GM10248 (cell line): ENCODE measurements at regions not wholly inside any gene's neighbourhood (a gene's known extent, or its start where the extent isn't known, plus 50 kb on each side); places are given as distances from the start of the nearest gene placed in this dataset.

ENCODE experiments used
- CTCF ChIA-PET: fragments of 300-600 bp; sonication (Branson Sonifier 250); formaldehyde crosslinking; extraction: SDS; loops from one replicate; lab custom pipeline; 2021; ENCODE audit warnings: antibody characterized with exemption; lab: Yijun Ruan, JAX
- POLR2A ChIA-PET: fragments of 350-650 bp; sonication (Branson Sonifier 250); formaldehyde crosslinking; extraction: SDS; loops from one replicate; lab custom pipeline; 2020; ENCODE audit warnings: antibody characterized with exemption; lab: Yijun Ruan, JAX
- DNase-seq: peaks from one replicate; pipeline ENCODE4 v3.0.0; 2012; ENCODE audit errors: extremely low spot score
- TF ChIP-seq, protein P1 (sequence below): IDR thresholded peaks from 2 replicates; pipeline ENCODE4 v1.5.1; 2012; ENCODE audit warnings: mild to moderate bottlenecking, low read depth; ENCODE audit errors: extremely low read depth, missing control alignments, control extremely low read depth

DNA sequence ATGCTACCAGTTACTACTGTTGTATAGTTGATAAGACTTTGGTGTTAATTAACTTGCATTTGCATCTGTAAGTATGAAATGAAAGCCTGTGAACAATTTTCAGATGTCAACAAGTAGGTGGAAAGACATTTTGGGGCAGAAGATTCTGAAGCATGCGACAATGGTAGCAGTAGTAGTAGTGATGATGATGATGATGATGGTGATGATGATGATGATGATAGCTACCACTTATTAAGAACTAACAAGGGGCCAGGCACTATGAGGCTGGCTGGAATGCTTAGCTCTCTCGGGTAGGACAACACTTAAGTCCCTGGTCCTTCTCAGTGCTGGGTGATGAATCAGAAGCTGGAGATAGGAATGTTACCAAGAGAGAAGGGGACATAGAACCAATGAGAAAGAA is 333.4 kb upstream of the IL12A start:
- POLR2A ChIA-PET = no interaction called here
- TF ChIP-seq, protein P1, sequence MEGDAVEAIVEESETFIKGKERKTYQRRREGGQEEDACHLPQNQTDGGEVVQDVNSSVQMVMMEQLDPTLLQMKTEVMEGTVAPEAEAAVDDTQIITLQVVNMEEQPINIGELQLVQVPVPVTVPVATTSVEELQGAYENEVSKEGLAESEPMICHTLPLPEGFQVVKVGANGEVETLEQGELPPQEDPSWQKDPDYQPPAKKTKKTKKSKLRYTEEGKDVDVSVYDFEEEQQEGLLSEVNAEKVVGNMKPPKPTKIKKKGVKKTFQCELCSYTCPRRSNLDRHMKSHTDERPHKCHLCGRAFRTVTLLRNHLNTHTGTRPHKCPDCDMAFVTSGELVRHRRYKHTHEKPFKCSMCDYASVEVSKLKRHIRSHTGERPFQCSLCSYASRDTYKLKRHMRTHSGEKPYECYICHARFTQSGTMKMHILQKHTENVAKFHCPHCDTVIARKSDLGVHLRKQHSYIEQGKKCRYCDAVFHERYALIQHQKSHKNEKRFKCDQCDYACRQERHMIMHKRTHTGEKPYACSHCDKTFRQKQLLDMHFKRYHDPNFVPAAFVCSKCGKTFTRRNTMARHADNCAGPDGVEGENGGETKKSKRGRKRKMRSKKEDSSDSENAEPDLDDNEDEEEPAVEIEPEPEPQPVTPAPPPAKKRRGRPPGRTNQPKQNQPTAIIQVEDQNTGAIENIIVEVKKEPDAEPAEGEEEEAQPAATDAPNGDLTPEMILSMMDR = no peak
- DNase-seq = no peak
- CTCF ChIA-PET = no interaction called here

DNA sequence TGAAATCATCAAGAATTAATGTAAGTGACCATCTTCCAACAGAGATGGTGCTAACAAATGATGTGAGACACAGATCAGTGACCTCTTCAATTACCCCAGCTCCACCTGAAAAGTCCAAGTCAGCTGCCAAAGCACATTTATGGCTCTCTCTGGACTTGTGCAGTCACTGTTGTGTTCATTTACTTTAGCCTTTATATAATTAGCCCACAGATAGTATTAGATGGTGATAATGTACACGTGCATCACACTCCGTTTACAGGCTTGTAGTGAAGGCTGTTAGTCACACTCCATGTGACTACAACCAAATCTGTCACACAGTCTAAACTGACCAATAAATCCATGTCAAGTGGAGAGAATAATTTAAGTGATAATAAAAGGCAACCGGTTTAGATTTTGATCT is 331.5 kb upstream of the IL12A start:
- no peak for DNase-seq
- POLR2A ChIA-PET = no interaction called here
- TF ChIP-seq, protein P1 = no peak
- CTCF ChIA-PET = no interaction called here

DNA sequence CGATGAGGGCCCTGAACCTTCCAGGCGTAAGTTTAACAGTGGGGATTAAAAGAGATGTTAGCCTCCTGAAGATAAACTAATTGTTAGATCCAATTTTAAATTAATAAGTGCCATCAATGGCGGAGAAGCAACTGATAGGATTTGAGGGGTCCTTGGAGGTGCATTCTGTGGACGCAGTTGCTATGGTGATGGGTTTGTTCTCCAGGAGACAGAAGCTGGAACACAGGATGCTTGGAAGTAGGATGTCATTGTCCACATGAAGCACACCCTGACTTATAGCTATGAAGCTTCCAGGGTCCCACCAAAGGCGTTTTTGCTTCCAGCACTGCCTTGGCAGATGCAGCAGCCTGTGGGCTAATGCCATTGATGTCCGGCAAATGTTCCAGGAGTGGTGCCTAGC is 331.0 kb upstream of the IL12A start:
- DNase-seq = no peak
- TF ChIP-seq, protein P1 = no peak
- ChIA-PET POLR2A (no interaction called here), CTCF (no interaction called here)

DNA sequence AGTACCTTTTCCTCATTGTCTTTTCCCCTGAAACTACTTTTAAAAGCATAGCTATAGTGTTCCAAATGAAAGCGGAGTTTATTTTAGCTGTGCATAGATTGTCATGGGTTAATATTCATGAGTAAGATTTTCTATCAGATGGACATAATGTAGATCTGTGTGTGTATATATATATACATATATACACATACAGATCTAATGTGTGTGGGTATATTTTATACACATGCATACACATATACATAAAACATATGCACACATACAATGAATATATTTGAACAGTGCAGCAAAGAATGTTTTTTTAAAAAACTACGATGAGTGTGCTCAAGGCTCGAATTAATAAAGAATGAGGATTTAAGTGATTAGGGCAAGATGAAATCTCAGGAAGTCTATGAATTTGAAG is 328.3 kb upstream of the IL12A start:
- no peak for DNase-seq
- ChIA-PET CTCF (interaction anchor here (1.4 kb wide), 1 partner anchor 13 kb away, joined by 6 read pairs; no protein-coding TSS in a partner anchor), POLR2A (no interaction called here)
- TF ChIP-seq, protein P1 = no peak

DNA sequence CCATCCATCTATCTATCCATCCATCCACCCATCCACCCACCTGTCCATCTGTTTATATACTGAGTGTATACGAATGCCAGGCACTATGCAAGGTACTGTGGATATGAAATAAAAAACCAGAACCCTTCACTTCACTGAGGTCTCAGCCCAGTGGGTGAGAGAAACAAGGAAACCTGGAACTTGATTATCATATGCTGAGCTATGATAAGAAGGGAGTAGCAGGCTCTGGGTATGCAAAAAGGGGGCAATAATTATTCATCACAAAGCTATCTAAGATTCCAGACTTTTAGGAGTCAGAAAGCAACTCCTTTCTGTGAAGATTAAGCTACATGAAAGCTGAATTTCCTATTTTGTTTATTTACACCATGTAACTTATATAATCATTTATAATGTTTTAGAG is 327.7 kb upstream of the IL12A start:
- TF ChIP-seq, protein P1 = no peak
- ChIA-PET CTCF (interaction anchor here (1.4 kb wide), 1 partner anchor 12 kb away, joined by 6 read pairs; no protein-coding TSS in a partner anchor), POLR2A (no interaction called here)
- DNase-seq = no peak

DNA sequence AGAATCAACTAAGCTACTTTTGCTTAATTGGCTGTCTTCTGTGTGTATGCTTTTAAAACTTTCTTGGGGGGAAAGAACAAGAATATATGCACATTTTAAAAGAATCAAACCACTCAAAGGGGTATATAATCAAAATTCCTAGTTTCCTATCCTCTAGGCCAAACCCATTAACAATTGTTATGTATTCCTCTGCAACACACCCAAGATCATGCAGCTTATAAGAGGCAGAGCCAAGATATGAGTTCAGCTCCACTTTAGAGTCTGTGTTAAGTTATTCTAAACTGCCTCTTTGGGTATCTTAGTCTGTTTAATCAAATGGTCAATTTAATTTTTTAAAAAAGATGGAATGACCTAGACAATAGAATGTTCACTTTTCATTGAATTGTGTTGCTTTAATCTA is 326.1 kb upstream of the IL12A start:
- CTCF ChIA-PET = no interaction called here
- POLR2A ChIA-PET = no interaction called here
- TF ChIP-seq, protein P1 = no peak
- DNase-seq = no peak

DNA sequence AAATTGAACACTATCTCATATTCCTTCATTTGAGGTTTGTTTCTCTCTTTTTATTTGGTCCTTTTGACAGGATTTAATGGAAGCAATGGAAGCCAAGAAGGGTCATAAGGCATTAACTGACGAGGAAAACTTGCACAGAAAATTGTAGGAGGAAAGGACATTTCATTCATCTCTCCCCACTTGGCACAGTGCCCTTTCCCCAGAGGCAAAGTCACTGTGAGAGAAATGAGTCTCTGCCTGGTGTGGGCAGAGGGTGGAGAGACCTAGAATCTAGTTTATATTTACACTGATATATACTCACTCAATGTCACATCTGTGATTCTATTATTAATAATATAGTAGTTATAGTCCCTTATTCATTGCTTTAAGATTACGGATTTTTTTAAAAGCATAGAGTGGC is 324.6 kb upstream of the IL12A start:
- CTCF ChIA-PET = no interaction called here
- POLR2A ChIA-PET = no interaction called here
- no peak for DNase-seq
- TF ChIP-seq, protein P1 = no peak
